ENCODE measurements at regions not wholly inside any gene's neighbourhood (a gene's known extent, or its start where the extent isn't known, plus 50 kb on each side); places are given as distances from the start of the nearest gene placed in this dataset.

GRCh38 chr12:75844049-75844770, 187.4 kb downstream of the PHLDA1 start:
- no peak overlapping the region for H3K4me3 ChIP-seq (replicated peaks; ENCODE audit: insufficient read depth, low read length)
- TF ChIP-seq GABPA (IDR thresholded peaks at IDR 0.05; ENCODE audit: low read depth) (no peak), POLR2AphosphoS5 (IDR thresholded peaks at IDR 0.05; ENCODE audit: low read depth) (no peak), REST (IDR thresholded peaks at IDR 0.05; ENCODE audit: insufficient replicate concordance, low read depth) (no peak), SPI1 (IDR thresholded peaks at IDR 0.05; ENCODE audit: borderline replicate concordance, low read depth) (no peak)
- TF ChIP-seq, protein P1, sequence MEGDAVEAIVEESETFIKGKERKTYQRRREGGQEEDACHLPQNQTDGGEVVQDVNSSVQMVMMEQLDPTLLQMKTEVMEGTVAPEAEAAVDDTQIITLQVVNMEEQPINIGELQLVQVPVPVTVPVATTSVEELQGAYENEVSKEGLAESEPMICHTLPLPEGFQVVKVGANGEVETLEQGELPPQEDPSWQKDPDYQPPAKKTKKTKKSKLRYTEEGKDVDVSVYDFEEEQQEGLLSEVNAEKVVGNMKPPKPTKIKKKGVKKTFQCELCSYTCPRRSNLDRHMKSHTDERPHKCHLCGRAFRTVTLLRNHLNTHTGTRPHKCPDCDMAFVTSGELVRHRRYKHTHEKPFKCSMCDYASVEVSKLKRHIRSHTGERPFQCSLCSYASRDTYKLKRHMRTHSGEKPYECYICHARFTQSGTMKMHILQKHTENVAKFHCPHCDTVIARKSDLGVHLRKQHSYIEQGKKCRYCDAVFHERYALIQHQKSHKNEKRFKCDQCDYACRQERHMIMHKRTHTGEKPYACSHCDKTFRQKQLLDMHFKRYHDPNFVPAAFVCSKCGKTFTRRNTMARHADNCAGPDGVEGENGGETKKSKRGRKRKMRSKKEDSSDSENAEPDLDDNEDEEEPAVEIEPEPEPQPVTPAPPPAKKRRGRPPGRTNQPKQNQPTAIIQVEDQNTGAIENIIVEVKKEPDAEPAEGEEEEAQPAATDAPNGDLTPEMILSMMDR (IDR thresholded peaks at IDR 0.05; ENCODE audit: insufficient read depth, low read length), result no peak
- H3K27ac ChIP-seq (replicated peaks), result no peak overlapping the region

GRCh38 chr12:75842090-75842489, 189.5 kb downstream of the PHLDA1 start:
- no peak for TF ChIP-seq GABPA (IDR thresholded peaks at IDR 0.05; ENCODE audit: low read depth)
- TF ChIP-seq, protein P1 (IDR thresholded peaks at IDR 0.05; ENCODE audit: insufficient read depth, low read length), result no peak
- no peak for TF ChIP-seq SPI1 (IDR thresholded peaks at IDR 0.05; ENCODE audit: borderline replicate concordance, low read depth)
- no peak for TF ChIP-seq REST (IDR thresholded peaks at IDR 0.05; ENCODE audit: insufficient replicate concordance, low read depth)
- TF ChIP-seq POLR2AphosphoS5 (IDR thresholded peaks at IDR 0.05; ENCODE audit: low read depth), result no peak
- H3K4me3 ChIP-seq (replicated peaks; ENCODE audit: insufficient read depth, low read length), result no peak overlapping the region
- H3K27ac ChIP-seq (replicated peaks), result no peak overlapping the region
- no peaks in the 10 kb centered on the region for H3K27me3 ChIP-seq (ENCODE audit: insufficient read depth, poor library complexity, severe bottlenecking)
- no peak for DNase-seq (ENCODE audit: low read depth in 1 of 2, low spot score in 1 of 2)

More at GRCh38 chr12:75844049-75844770, 187.4 kb downstream of the PHLDA1 start:
- H3K27me3 ChIP-seq (ENCODE audit: insufficient read depth, poor library complexity, severe bottlenecking), result no peaks in the 10 kb centered on the region
- no peak for DNase-seq (ENCODE audit: low read depth in 1 of 2, low spot score in 1 of 2)

- no peak overlapping the region for H3K4me3 ChIP-seq (replicated peaks; ENCODE audit: insufficient read depth, low read length)
- H3K27me3 ChIP-seq (ENCODE audit: insufficient read depth, poor library complexity, severe bottlenecking), result no peaks in the 10 kb centered on the region
- no peak overlapping the region for H3K27ac ChIP-seq (replicated peaks)
- no peak for DNase-seq (ENCODE audit: low read depth in 1 of 2, low spot score in 1 of 2)
- TF ChIP-seq, protein P1 (IDR thresholded peaks at IDR 0.05; ENCODE audit: insufficient read depth, low read length), result no peak
Observed at GRCh38 chr12:75840994-75841355, 190.6 kb downstream of the PHLDA1 start.

DNA sequence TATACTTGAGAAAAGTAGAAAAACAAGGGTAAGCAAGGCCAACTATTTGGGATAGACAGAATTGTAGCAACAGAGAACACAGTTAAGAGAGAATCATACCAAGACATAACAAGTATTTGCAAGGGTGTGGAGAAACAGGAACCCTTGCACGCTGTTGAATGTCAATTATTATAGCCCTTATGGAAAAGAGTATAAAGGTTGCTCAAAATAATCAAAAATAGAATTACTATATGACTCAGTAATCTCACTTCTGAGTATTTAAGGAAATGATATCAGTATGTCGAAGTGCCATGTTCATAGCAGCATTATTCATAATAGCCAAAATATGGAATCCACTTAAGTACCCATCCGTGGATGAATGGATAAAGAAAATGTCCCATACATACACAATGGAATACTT, 193.3 kb downstream of the PHLDA1 start:
- TF ChIP-seq GABPA (IDR thresholded peaks at IDR 0.05; ENCODE audit: low read depth) (no peak), SPI1 (IDR thresholded peaks at IDR 0.05; ENCODE audit: borderline replicate concordance, low read depth) (no peak), REST (IDR thresholded peaks at IDR 0.05; ENCODE audit: insufficient replicate concordance, low read depth) (no peak), POLR2AphosphoS5 (IDR thresholded peaks at IDR 0.05; ENCODE audit: low read depth) (no peak)
- TF ChIP-seq, protein P1 (IDR thresholded peaks at IDR 0.05; ENCODE audit: insufficient read depth, low read length), result no peak
- Histone ChIP-seq H3K27ac (replicated peaks) (no peak overlapping the region), H3K27me3 (ENCODE audit: insufficient read depth, poor library complexity, severe bottlenecking) (no peaks in the 10 kb centered on the region), H3K4me3 (replicated peaks; ENCODE audit: insufficient read depth, low read length) (no peak overlapping the region)
- no peak for DNase-seq (ENCODE audit: low read depth in 1 of 2, low spot score in 1 of 2)
